ENCODE measurements at regions not wholly inside any gene's neighbourhood (a gene's known extent, or its start where the extent isn't known, plus 50 kb on each side); places are given as distances from the start of the nearest gene placed in this dataset.
"Not testable (repeated sequence)": the region's sequence is repeated elsewhere in the genome, so short reads cannot be mapped to it uniquely, and the experiment has no call there.

- not testable (repeated sequence) for TF ChIP-seq CTCF (IDR thresholded peaks at IDR 0.05)
- TF ChIP-seq, protein P1, sequence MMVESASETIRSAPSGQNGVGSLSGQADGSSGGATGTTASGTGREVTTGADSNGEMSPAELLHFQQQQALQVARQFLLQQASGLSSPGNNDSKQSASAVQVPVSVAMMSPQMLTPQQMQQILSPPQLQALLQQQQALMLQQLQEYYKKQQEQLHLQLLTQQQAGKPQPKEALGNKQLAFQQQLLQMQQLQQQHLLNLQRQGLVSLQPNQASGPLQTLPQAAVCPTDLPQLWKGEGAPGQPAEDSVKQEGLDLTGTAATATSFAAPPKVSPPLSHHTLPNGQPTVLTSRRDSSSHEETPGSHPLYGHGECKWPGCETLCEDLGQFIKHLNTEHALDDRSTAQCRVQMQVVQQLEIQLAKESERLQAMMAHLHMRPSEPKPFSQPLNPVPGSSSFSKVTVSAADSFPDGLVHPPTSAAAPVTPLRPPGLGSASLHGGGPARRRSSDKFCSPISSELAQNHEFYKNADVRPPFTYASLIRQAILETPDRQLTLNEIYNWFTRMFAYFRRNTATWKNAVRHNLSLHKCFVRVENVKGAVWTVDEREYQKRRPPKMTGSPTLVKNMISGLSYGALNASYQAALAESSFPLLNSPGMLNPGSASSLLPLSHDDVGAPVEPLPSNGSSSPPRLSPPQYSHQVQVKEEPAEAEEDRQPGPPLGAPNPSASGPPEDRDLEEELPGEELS (CRISPR knock-in tag; IDR thresholded peaks at IDR 0.05) = not testable (repeated sequence)
Measured at GRCh38 chr21:6456011-6456661, 4065.2 kb upstream of the TPTE start.

Data from WTC11 (cell line).